ENCODE measurements at regions not wholly inside any gene's neighbourhood (a gene's known extent, or its start where the extent isn't known, plus 50 kb on each side); places are given as distances from the start of the nearest gene placed in this dataset.

DNA sequence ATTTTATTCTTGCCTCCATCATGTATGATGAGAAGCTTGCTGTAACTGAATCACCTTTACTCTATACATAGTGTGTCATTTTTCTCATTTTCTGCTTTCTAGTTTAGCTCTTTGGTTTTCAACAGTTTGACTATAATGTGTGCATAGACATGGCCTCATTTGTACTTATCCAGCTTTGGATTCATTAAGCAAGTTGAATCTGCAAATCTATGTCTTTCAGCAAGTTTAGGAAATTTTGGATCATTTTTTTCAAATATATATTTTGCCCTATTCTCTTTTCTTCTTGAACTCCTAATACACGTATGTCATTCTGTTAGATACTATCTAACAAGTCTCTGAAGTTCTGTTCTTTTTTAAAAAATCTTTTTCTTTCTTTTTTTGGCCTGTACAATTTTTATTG, 57.8 kb downstream of the PRLHR start:
- DNase-seq, result no peak

DNA sequence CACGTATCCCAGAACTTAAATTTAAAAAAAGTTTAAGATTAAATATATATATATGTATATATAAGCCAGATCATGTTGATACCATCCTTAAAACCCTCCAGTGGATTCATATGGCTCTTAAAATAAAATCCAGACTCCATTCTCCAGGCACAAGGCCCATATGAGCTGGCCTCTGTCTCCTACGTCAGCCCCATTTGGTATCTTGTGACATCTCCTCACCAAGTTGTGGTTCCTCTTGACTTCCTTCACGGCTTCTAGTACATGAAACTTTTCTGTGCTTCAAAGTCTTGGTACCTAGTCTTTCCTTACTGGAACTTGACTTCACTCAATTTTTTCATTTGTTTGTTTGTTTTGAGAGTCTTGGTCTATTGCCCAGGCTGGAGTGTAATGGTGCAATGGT, 61.3 kb downstream of the PRLHR start:
- no peak for DNase-seq

DNA sequence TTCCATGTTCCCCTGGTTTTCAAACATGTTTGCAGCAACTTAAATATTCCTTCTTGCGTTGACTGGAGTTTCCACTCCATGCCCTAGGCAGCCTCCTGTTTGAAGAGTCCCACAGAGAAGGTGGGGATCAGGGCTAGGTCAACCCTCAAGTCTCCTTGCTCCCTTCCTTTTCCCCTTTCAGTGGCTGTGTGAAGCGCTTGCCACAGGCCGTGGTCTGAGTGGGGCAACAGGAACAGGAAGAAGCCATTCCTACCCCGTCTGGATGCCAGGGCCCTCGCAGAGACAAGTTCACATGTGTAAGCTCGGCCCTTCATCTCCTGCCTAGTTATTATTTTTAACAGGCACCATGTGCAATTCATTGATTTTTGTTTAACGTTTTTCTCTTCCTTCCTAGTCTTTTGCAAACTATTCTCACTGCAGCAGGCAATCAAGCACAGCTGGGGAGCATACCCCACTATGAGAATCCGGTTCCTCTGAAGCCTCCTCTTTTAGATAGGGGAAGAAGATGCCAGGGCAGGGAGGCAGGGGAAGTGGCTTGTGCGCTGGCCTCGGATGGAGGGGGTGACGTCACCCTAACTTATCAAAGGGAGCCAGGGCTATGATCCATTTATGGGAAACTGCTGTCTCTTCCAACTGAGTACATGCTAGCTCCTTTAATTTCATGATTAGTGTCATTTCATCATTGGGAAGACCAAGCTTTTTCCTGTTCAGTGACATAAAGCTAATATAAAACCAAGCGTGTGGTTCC, 64.2 kb downstream of the PRLHR start:
- DNase-seq, result no peak

DNA sequence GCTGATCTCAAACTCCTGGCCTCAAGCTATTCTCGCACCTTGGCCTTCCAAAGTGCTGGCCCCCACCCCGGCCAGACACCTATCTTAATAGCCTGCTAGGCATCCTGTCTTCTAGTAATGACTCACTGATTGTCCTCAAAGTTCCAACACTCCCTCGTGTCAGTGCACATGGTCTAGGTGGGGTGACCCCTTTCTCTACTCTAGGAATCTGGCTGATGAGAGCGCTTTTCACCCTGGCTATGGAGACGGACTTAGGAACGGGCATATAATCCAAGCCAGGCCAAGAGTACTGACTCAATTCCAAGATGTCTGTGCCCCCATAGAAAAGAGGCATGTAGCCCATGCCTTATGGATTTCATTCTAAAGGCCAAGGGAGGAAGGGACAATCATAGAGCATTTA, 67.0 kb downstream of the PRLHR start:
- DNase-seq, result no peak

GRCh38 chr10:118523775-118524174, 71.7 kb downstream of the PRLHR start:
- no peak for DNase-seq

DNA sequence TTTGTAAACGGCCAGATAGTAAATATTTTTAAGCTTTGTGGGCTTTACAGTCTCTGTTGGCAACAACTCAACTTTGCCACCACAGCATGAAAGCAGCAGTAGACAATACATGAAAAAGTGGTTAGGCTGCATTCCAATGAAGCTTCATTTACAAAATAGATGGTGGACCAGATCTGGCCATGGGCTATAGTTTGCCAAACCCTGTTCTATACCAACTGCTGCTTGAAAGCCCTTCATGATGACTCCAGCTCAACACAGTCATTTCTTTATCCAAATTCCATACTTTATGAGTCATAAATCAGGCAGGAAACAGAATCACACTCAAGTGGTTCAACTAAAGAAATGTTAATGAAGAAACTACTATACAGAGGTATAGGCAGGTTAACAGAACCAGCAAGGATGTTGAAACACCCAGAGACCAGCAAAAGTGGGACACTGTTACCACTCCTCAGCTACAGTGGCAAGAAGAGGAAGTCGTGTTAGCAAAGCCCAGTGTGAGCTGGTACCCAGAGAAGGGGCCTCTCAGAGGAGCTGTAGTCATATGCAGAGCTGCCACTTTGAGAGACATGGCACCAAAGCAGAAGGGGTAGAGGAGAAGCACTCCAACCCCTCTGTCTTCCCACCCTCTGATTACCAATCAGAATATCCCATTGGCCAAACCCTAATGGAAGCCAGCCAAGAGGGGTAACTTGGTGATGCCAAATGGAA, 72.5 kb downstream of the PRLHR start:
- DNase-seq, result no peak

DNA sequence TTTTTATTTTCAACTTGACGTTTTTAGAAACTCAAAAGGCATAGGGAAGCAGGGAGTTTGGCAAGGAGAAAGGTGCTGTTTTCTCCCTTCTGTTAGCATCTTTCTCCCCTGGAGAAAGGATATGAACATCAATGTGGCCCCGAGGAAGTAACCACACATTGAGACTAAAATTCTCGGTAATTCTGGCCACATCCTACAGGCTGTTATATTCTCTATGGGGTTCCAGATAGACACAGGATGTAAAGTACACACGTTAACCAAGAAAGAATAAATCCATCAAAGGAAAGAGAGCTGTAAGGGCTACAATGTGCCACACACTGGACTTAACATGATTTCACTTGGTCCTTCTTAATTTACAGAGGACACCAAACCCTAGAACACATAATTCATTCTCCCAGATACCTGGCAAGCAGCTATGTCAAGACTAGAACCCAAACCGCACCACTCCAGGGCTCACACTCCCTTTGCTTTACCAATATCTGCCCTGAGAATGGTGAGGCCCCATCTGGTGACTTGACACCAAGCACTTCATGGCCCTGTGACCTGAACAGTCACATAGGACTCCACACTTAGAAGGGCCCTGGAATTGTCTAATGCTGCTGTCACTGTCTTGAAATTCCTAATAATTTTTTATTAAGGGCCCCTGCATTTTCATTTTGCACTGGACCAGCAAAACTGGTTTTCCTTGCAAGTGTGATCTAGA, 73.9 kb downstream of the PRLHR start:
- DNase-seq, result no peak

DNA sequence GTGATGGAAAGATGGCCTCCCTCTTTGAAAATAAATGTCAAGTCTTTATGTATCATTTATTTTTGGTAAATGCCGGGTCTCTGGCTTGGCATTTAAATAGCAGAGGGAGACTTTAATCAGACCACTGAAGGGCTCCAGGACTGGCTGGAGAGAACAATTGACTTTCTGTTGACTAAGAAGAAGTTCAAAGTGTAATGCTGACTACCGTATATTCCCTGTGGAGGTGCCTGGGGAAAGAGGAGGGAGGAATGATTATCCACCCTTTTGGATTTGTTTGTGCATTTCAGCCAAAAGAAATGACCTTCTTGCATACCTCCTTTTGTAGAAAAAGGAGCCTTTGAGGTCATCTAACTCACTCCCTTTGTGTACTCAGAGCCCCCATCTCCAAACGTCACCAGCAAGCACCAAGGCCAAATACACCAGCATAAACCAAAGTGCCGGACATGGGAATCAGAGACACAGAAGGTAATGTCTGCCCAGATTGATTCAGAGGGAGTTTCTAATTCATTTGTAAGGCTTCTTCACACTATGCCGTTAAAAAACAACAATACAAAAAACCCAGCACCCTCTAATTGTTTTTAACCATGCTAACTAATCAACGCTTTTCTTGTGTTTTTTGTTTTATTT, 75.2 kb downstream of the PRLHR start:
- DNase-seq, result no peak

DNA sequence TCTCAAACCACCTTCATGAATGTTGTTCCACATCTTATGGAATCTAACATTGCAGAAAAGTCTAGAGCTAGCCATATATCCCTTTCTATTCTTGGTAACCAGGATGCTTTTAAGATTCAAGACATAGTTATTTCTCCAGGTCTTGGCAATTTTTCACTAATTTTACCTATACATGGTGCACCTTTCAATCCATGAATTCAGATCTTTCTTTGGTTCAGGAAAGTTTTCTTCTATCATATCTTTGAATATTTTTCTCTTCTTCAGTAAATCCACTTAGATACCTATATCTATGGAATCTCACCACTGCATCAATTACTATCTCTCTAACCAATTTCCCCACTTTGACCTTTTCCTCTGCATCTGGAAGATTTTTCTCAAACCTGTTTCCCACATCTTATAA, 77.4 kb downstream of the PRLHR start:
- DNase-seq, result no peak

GRCh38 chr10:118516716-118517115, 78.7 kb downstream of the PRLHR start:
- no peak for DNase-seq

GRCh38 chr10:118513174-118513573, 82.3 kb downstream of the PRLHR start:
- no peak for DNase-seq

- DNase-seq, result no peak
These were observed 83.7 kb downstream of the PRLHR start for GRCh38 chr10:118511711-118512110.

DNA sequence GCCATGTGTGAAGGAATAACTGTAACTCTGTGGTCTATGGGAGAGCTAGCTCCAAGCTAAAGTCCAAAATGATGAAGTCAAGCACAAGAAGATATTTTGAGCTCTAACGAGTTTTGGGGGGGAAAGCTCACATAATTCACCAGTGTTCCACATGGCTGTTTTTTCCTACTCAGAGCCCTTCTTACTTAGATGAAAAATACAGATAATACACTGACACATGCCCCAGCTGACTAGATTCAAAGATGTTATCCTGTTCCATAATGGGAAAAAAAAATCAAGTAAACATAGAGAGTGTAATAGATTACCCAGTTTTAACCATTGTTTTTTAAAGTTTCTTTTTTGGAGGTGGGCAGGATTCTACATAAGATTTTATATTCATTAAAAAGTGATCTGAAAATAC, 86.6 kb downstream of the PRLHR start:
- DNase-seq, result no peak

GRCh38 chr10:118508355-118508754, 87.1 kb downstream of the PRLHR start:
- DNase-seq, result no peak

GRCh38 chr10:118506671-118507590, 88.5 kb downstream of the PRLHR start:
- DNase-seq, result no peak

DNA sequence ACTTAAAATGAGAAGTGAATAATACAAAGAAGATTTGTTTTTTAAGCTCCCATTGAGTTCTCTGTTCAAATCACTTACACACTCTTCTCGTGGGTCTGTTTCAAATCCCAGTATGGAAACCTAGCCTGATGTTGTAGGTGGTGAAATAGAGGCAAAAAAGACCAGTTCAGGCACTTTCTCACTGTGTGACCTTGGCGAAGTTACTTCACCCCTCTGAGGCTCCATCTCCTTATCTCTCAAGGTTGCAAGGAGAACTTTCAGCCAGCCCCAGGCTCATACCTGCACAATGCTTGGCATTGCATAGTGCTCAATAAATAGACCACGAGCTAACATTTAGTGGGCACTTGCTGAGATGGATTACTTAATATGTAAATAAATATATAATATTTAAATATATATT, 90.1 kb downstream of the PRLHR start:
- no peak for DNase-seq

DNA sequence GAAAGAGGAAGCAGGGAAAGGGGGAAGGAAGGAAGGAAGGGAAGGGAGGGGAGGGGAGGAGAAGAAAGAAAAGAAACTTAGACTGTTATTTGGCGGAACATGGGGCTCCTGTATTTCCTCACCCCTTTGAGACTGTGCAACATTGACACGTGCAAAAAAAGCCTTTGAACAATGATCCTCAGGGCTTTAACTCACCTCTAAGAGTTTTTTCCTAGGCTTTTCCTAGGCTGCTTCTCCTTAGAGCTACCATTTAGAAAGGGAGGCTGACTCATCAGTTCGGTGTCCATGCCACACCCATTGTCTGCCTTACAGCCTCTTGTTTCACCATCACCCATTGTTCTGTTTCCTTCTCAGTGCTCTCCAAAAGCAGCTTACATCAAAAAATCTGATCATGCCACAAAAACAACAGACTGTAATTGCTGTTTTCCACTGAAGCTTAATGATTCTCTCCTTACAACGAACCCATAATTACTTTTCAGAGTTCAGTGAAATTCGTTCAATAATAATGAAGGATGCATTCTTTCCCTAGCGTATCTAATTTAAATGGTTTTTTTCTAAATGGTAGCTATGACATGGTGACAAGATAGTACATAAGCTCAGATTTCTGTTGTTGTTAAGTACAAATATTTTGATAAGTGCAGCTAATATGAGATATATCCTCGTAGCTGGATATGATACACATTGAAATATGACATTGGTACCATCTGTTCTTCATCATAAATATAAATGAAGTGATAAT, 90.8 kb downstream of the PRLHR start:
- DNase-seq, result no peak

DNA sequence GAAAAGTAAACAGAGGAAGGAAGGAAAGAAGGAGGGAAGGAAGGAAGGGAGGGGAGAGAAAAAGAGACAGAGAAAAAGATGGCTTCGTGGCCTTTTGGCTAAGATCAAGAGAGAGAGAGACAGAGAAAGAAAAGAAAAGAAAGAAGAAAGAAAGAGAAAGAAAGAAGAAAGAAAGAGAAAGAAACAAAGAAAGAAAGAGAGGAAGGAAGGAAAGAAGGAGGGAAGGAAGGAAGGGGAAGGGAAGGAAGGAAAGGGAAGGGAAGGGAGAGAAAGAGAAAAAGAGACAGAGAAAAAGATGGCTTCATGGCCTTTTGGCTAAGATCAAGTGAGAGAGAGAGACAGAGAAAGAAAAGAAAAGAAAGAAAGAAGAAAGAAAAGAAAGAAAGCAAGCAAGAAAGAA, 91.4 kb downstream of the PRLHR start:
- DNase-seq, result no peak

- DNase-seq, result no peak
These were observed 92.3 kb downstream of the PRLHR start for GRCh38 chr10:118503192-118503591.

DNA sequence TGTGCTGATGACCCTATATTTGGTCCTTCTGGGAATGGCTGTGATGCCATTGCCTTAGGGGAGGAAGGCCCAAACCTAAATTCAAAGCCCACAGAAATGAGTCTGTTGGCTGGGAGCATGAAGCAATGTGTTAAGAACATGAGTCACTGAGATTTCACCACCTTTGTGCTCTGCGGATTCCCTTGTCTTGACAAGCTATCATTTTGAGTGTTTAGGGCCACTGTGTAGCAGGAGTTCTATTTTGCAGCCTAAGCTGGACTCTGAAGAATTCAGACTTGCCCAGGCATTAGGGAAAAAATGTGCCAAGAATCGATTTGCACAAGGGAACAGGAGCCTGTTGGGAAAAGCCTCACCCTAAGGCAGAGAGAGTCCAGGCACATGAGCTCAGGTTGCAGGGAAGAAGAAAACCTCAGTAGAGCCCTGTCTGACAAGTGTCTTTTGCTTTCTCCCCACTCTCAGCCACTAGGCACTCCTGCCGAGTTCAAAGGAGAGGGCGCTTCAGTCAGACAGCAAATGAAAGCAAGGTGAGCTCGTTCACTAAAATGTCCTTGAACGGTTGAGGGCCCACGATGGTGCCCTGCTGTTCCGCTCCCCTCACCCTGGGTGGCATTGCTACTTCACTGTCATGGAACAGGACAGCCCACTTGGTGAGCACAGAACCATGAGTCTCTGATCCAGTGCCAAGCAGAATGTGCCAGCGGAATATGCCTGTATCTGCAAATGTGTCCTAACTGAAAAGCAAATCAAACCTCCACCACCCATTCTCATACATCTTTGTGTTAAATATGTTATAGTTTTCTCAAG, 93.6 kb downstream of the PRLHR start:
- no peak for DNase-seq

All from muscle of arm (tissue), 1 donor.